GM23338 (cell line): ENCODE measurements at regions not wholly inside any gene's neighbourhood (a gene's known extent, or its start where the extent isn't known, plus 50 kb on each side); places are given as distances from the start of the nearest gene placed in this dataset.

ENCODE experiments used
- ATAC-seq: fragments of 200-7000 bp; cut with Tn5 transposase; 3 replicates; pipeline ENCODE4 v1.9.1; 2020
- DNase-seq: peaks from one replicate; pipeline ENCODE4 v3.0.0-alpha.2; 2015; ENCODE audit warnings: low spot score
- H2AFZ ChIP-seq: fragments of 200-600 bp; sonication (generic); 2 replicates; pipeline ENCODE4 v1.8.0; 2016; ENCODE audit warnings: antibody characterized with exemption, mild to moderate bottlenecking, moderate library complexity
- H3F3A ChIP-seq: fragments of 200-600 bp; sonication (generic); replicated peaks from 2 replicates; pipeline ENCODE4 v1.8.0; 2017; ENCODE audit warnings: antibody characterized with exemption, mixed run types, low read depth
- H3K27ac ChIP-seq: fragments of 200-600 bp; sonication (generic); 2 replicates; pipeline ENCODE4 v1.6.1; 2016; ENCODE audit warnings: low read depth
- H3K27me3 ChIP-seq: fragments of 200-600 bp; sonication (generic); 2 replicates; pipeline ENCODE4 v1.8.0; 2016; ENCODE audit warnings: mild to moderate bottlenecking, mixed run types, moderate library complexity; ENCODE audit not compliant: insufficient read depth
- H3K36me3 ChIP-seq: fragments of 200-600 bp; sonication (generic); 2 replicates; pipeline ENCODE4 v1.8.0; 2016; ENCODE audit warnings: mild to moderate bottlenecking; ENCODE audit not compliant: insufficient read depth
- H3K4me1 ChIP-seq: fragments of 200-600 bp; sonication (generic); 2 replicates; pipeline ENCODE4 v1.8.0; 2016; ENCODE audit warnings: mild to moderate bottlenecking, moderate library complexity; ENCODE audit not compliant: insufficient read depth
- H3K4me2 ChIP-seq: fragments of 200-600 bp; sonication (generic); 2 replicates; pipeline ENCODE4 v1.7.1; 2017; ENCODE audit warnings: mixed run types
- H3K4me3 ChIP-seq: fragments of 200-600 bp; sonication (generic); 2 replicates; pipeline ENCODE4 v1.6.1; 2016; ENCODE audit warnings: mixed run types
- H3K79me2 ChIP-seq: fragments of 200-600 bp; sonication (generic); replicated peaks from 2 replicates; pipeline ENCODE4 v1.8.0; 2017; ENCODE audit warnings: mild to moderate bottlenecking; ENCODE audit not compliant: insufficient read depth
- H3K9me2 ChIP-seq: fragments of 200-600 bp; sonication (generic); 2 replicates; pipeline ENCODE4 v1.8.0; 2017; ENCODE audit not compliant: insufficient read depth
- H4K20me1 ChIP-seq: fragments of 200-600 bp; sonication (generic); replicated peaks from 2 replicates; pipeline ENCODE4 v1.8.0; 2017; ENCODE audit warnings: mild to moderate bottlenecking; ENCODE audit not compliant: insufficient read depth
- H3K27ac Mint-ChIP-seq: 2 replicates; pipeline ENCODE4 v1.8.0; 2020; ENCODE audit warnings: inconsistent platforms, mild to moderate bottlenecking, moderate library complexity, mixed read lengths
- H3K27me3 Mint-ChIP-seq: 3 replicates; pipeline ENCODE4 v1.8.0; 2022; ENCODE audit warnings: low read depth, mild to moderate bottlenecking, moderate library complexity, mixed read lengths, inconsistent platforms; ENCODE audit not compliant: insufficient read depth, poor library complexity
- H3K36me3 Mint-ChIP-seq: 3 replicates; pipeline ENCODE4 v1.8.0; 2021; ENCODE audit warnings: low read depth, mild to moderate bottlenecking, inconsistent platforms, moderate library complexity, mixed read lengths
- H3K4me1 Mint-ChIP-seq: 3 replicates; pipeline ENCODE4 v1.8.0; 2020; ENCODE audit warnings: mild to moderate bottlenecking, inconsistent platforms, mixed read lengths
- H3K4me3 Mint-ChIP-seq: 3 replicates; pipeline ENCODE4 v1.8.0; 2021; ENCODE audit warnings: moderate library complexity, mild to moderate bottlenecking, inconsistent platforms, mixed read lengths
- H3K9me3 Mint-ChIP-seq: 3 replicates; pipeline ENCODE4 v1.8.0; 2020; ENCODE audit warnings: moderate library complexity, mild to moderate bottlenecking, inconsistent platforms, mixed read lengths
- CREB1 ChIP-seq: fragments of 250-450 bp; sonication (Bioruptor Pico); IDR thresholded peaks from 2 replicates; pipeline ENCODE4 v1.5.0; 2020; ENCODE audit warnings: low read depth, mild to moderate bottlenecking, moderate library complexity
- CTCF ChIP-seq, 2 experiments: fragments of 200-600 bp in 1 of 2; sonication (generic) in 1 of 2; conservative IDR thresholded peaks; 2 replicates each; pipeline versions ENCODE4 v1.5.1 to v1.6.1; 2016 to 2017; ENCODE audit warnings: antibody characterized with exemption in 2 of 2, low read depth in 2 of 2, mild to moderate bottlenecking in 2 of 2, moderate library complexity in 1 of 2
- ETS1 ChIP-seq: IDR thresholded peaks from 2 replicates; pipeline ENCODE4 v1.6.1; 2016; ENCODE audit warnings: antibody characterized with exemption
- EZH2phosphoT487 ChIP-seq: fragments of 200-600 bp; sonication (generic); IDR thresholded peaks from one replicate; pipeline ENCODE4 v1.8.1; 2018; ENCODE audit warnings: antibody characterized with exemption; ENCODE audit not compliant: unreplicated experiment
- ZNF331 ChIP-seq: fragments of 250-450 bp; sonication (Bioruptor Pico); IDR thresholded peaks from 2 replicates; pipeline ENCODE4 v1.5.0; 2020; ENCODE audit warnings: low read depth, mild to moderate bottlenecking, moderate library complexity
- TF ChIP-seq, protein P1 (sequence below): fragments of 250-450 bp; sonication (Bioruptor Pico); IDR thresholded peaks from 2 replicates; pipeline ENCODE4 v1.5.0; 2020; ENCODE audit warnings: mild to moderate bottlenecking, moderate library complexity

DNA sequence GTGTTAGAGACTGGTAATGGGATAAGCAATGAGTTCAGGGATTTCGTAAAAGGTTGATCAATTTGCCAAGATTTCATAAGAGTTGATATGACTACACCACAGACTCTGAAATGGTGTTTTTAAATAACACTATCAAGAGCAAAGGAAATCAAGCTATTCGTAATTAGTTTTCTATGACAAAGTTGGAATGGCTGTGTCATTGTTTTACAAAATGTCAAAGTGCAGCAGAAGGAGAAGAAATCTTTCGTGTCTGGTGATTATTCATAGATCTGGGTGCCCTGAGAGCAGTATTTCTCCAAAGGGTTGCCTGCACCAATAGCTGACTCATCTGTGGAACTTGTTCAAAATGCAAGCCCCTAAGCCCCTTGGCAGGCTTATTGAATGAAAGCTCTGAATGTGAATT lies 70.1 kb downstream of the NABP1 start (continued):
- TF ChIP-seq, protein P1, sequence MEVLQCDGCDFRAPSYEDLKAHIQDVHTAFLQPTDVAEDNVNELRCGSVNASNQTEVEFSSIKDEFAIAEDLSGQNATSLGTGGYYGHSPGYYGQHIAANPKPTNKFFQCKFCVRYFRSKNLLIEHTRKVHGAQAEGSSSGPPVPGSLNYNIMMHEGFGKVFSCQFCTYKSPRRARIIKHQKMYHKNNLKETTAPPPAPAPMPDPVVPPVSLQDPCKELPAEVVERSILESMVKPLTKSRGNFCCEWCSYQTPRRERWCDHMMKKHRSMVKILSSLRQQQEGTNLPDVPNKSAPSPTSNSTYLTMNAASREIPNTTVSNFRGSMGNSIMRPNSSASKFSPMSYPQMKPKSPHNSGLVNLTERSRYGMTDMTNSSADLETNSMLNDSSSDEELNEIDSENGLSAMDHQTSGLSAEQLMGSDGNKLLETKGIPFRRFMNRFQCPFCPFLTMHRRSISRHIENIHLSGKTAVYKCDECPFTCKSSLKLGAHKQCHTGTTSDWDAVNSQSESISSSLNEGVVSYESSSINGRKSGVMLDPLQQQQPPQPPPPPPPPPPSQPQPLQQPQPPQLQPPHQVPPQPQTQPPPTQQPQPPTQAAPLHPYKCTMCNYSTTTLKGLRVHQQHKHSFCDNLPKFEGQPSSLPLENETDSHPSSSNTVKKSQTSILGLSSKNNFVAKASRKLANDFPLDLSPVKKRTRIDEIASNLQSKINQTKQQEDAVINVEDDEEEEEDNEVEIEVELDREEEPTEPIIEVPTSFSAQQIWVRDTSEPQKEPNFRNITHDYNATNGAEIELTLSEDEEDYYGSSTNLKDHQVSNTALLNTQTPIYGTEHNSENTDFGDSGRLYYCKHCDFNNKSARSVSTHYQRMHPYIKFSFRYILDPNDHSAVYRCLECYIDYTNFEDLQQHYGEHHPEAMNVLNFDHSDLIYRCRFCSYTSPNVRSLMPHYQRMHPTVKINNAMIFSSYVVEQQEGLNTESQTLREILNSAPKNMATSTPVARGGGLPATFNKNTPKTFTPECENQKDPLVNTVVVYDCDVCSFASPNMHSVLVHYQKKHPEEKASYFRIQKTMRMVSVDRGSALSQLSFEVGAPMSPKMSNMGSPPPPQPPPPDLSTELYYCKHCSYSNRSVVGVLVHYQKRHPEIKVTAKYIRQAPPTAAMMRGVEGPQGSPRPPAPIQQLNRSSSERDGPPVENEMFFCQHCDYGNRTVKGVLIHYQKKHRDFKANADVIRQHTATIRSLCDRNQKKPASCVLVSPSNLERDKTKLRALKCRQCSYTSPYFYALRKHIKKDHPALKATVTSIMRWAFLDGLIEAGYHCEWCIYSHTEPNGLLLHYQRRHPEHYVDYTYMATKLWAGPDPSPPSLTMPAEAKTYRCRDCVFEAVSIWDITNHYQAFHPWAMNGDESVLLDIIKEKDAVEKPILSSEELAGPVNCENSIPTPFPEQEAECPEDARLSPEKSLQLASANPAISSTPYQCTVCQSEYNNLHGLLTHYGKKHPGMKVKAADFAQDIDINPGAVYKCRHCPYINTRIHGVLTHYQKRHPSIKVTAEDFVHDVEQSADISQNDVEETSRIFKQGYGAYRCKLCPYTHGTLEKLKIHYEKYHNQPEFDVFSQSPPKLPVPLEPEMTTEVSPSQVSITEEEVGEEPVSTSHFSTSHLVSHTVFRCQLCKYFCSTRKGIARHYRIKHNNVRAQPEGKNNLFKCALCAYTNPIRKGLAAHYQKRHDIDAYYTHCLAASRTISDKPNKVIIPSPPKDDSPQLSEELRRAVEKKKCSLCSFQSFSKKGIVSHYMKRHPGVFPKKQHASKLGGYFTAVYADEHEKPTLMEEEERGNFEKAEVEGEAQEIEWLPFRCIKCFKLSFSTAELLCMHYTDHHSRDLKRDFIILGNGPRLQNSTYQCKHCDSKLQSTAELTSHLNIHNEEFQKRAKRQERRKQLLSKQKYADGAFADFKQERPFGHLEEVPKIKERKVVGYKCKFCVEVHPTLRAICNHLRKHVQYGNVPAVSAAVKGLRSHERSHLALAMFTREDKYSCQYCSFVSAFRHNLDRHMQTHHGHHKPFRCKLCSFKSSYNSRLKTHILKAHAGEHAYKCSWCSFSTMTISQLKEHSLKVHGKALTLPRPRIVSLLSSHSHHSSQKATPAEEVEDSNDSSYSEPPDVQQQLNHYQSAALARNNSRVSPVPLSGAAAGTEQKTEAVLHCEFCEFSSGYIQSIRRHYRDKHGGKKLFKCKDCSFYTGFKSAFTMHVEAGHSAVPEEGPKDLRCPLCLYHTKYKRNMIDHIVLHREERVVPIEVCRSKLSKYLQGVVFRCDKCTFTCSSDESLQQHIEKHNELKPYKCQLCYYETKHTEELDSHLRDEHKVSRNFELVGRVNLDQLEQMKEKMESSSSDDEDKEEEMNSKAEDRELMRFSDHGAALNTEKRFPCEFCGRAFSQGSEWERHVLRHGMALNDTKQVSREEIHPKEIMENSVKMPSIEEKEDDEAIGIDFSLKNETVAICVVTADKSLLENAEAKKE, result no peak
- TF ChIP-seq EZH2phosphoT487, result no peak

- Mint-ChIP-seq H3K36me3 (no peaks in the 10 kb centered on the region), H3K9me3 (no peaks in the 10 kb centered on the region), H3K4me3 (no peak overlapping the region), H3K27ac (no peak overlapping the region), H3K27me3 (no peaks in the 10 kb centered on the region), H3K4me1 (no peaks in the 10 kb centered on the region)
- no peak overlapping the region for H3K4me2 ChIP-seq
- ATAC-seq (no peak), DNase-seq (no peak)
- no peaks in the 10 kb centered on the region for H3K79me2 ChIP-seq
- no peaks in the 10 kb centered on the region for H3K4me1 ChIP-seq
- H3K27me3 ChIP-seq, result no peaks in the 10 kb centered on the region
- no peak overlapping the region for H2AFZ ChIP-seq
- H3K27ac ChIP-seq, result no peak overlapping the region
- peaks cover 10% of the 10 kb centered on the region; the same call in 1 of the 2 replicates for H3K9me2 ChIP-seq
- no peaks in the 10 kb centered on the region for H3F3A ChIP-seq
- no peak overlapping the region for H3K4me3 ChIP-seq
- no peaks in the 10 kb centered on the region for H3K36me3 ChIP-seq
- H4K20me1 ChIP-seq, result no peaks in the 10 kb centered on the region
- no peak for TF ChIP-seq ZNF331 (CRISPR knock-in tag)
- TF ChIP-seq CREB1 (CRISPR knock-in tag), result no peak
- TF ChIP-seq, protein P1, result no peak
- TF ChIP-seq CTCF (conservative IDR thresholded peaks at IDR 0.05; ENCODE audit: low read depth in 2 of 2), result no peak
- no peak for TF ChIP-seq ETS1
These were observed 70.7 kb downstream of the NABP1 start for GRCh38 chr2:191748528-191749180.
